Astrocyte of the spinal cord (primary cell): ENCODE measurements at regions not wholly inside any gene's neighbourhood (a gene's known extent, or its start where the extent isn't known, plus 50 kb on each side); places are given as distances from the start of the nearest gene placed in this dataset.
"Not testable (repeated sequence)": the region's sequence is repeated elsewhere in the genome, so short reads cannot be mapped to it uniquely, and the experiment has no call there.

Experiments
- DNase-seq: peaks from one replicate; pipeline ENCODE4 v3.0.0; 2011; ENCODE audit warnings: low read depth, low spot score
- H3K4me3 ChIP-seq: 2 replicates; pipeline ENCODE4 v1.5.1; 2011; ENCODE audit warnings: low read depth, mild to moderate bottlenecking, low read length, moderate library complexity
- in situ Hi-C: cut with HindIII; loops from 2 replicates; pipeline ENCODE4 v1.10.0; 2017; ENCODE audit warnings: low sequenced_read_pairs
- TF ChIP-seq, protein P1 (sequence below): IDR thresholded peaks from 2 replicates; pipeline ENCODE4 v1.5.1; 2012; ENCODE audit warnings: low read depth, mild to moderate bottlenecking, low read length, inconsistent platforms

DNA sequence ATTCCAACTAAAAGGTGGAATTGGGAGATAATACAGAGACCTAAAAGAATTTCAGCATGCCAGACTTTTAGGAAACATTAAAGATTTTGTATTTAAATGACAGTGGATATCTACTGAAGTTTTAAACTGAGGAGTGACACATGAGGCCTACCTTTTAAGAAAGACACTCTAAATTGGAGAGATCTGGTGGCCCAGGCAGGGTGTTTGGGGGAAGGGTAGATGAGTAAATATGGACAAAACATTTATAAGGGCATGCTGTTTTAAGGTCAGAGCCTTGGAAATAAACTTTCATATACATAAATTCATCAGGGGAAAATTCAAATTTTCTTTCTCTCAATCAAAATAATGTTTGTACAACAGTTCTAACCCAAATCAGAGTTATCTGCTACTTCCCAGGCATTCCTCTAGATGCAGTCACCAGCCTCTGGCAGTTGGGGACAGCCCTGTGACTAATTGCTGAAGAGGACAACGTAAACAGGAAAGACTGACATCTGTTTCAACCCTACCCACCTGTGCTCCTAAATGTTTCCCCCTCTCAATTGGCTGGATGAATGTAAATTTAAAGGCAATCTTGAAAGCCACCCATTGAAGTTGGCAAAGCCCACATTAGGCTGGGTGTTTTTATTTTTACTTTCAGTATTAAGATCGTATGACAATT is 1646.9 kb upstream of the ADGRL3 start:
- in situ Hi-C loops = no loop called here
- no peak overlapping the region for H3K4me3 ChIP-seq
- DNase-seq = no peak
- TF ChIP-seq, protein P1, sequence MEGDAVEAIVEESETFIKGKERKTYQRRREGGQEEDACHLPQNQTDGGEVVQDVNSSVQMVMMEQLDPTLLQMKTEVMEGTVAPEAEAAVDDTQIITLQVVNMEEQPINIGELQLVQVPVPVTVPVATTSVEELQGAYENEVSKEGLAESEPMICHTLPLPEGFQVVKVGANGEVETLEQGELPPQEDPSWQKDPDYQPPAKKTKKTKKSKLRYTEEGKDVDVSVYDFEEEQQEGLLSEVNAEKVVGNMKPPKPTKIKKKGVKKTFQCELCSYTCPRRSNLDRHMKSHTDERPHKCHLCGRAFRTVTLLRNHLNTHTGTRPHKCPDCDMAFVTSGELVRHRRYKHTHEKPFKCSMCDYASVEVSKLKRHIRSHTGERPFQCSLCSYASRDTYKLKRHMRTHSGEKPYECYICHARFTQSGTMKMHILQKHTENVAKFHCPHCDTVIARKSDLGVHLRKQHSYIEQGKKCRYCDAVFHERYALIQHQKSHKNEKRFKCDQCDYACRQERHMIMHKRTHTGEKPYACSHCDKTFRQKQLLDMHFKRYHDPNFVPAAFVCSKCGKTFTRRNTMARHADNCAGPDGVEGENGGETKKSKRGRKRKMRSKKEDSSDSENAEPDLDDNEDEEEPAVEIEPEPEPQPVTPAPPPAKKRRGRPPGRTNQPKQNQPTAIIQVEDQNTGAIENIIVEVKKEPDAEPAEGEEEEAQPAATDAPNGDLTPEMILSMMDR = no peak

DNA sequence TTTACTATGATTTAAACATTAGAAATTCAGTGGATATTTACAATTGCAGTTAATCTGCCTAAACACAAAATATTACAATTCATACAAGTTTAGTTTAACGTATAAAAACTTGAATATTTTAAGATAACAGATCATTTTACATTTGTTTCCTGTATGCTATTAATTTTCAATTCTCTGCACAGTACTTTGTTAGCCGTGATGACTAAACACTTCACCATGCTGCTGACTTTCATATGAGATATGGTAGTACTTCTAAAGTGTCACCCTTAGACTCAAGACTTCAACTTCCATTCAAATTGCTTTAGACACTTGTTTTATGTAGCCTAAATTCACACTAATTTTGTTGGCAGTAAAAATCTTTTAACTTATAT is 1646.4 kb upstream of the ADGRL3 start:
- DNase-seq = peak; percentile 67
- in situ Hi-C loops = no loop called here
- no peak overlapping the region for H3K4me3 ChIP-seq
- TF ChIP-seq, protein P1 = no peak

DNA sequence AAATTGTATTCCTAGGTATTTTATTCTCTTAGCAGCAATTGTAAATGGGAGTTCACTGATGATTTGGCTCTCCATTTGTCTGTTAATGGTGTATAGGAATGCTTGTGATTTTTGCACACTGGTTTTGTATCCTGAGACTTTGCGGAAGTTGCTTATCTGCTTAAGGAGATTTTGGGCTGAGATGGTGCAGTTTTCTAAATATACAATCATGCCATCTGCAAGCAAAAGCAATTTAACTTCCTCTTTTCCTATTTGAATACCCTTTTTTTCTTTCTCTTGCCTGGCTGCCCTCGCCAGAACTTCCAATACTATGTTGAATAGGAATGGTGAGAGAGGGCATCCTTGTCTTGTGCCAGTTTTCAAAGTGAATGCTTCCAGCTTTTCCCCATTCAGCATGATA is 1643.9 kb upstream of the ADGRL3 start:
- DNase-seq, in situ Hi-C loops, H3K4me3 ChIP-seq: not testable (repeated sequence)

DNA sequence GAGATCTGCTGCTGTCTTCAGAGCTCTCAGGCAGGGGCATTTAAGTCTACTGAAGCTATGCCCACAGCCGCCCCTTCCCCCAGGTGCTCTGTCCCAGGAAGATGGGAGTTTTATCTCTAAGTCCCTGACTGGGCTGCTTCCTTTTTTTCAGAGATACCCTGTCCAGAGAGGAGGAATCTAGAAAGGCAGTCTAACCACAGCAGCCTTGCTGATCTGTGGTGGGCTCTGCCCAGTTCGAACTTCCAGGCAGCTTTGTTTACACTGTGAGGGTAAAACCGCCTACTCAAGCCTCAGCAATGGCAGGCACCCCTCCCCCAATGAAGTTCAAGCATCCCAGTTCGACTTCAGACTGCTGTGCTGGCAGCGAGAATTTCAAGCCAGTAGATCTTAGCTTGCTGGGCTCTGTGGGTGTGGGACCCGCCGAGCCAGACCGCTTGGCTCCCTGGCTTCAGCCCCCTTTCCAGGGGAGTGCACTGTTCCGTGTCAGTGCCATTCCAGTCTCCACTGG is 1639.9 kb upstream of the ADGRL3 start:
- H3K4me3 ChIP-seq, DNase-seq, in situ Hi-C loops: not testable (repeated sequence)

DNA sequence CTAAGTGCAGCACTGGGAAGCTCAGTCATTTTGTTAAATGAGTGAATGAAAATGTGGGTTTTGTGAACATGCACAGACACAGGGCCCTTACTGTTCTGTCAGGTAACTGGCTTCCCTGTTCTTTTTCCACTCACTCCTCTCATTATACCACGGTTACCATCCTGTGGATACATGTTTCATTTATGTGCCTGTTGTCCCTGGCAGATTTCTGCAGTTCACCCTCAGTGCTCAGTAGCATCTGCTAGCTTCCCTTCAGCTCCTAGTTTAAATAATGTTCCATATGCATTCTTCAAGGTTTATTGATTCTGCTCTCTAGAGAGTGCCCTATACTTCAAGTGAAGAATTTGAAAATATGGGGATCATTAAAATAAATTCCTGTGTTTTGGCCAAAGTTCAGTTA is 1634.3 kb upstream of the ADGRL3 start:
- TF ChIP-seq, protein P1 = no peak
- DNase-seq = no peak
- in situ Hi-C loops = no loop called here
- no peak overlapping the region for H3K4me3 ChIP-seq

DNA sequence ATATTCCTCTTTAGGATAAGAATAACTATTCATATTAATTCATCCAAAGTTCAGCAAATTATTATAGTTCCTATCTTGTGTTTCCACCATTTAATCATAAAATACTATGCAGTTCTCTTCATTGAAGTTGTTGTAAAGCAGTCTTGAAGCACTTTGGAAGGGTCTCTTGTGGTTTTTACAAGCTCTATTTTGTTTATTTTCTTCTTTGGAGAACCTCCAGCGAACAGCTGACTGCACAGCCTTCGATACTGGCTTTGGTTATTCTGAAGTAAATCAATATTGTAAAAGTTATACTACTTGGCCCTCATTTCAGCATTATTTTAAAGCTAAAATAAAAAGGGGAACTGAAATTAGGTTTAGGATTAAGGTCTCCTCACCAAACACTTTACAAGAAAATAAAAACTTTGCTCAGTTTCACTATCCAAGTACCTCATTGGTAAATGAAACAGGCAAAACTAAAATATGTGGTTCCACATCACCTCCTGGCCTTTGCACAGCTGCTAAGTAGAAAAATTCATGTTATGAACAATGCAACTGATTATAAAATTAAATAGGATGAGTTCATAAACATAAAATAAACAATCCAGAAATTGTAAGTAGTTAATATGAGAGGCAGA is 1629.2 kb upstream of the ADGRL3 start:
- no peak overlapping the region for H3K4me3 ChIP-seq
- in situ Hi-C loops = no loop called here
- TF ChIP-seq, protein P1 = no peak
- no peak for DNase-seq

DNA sequence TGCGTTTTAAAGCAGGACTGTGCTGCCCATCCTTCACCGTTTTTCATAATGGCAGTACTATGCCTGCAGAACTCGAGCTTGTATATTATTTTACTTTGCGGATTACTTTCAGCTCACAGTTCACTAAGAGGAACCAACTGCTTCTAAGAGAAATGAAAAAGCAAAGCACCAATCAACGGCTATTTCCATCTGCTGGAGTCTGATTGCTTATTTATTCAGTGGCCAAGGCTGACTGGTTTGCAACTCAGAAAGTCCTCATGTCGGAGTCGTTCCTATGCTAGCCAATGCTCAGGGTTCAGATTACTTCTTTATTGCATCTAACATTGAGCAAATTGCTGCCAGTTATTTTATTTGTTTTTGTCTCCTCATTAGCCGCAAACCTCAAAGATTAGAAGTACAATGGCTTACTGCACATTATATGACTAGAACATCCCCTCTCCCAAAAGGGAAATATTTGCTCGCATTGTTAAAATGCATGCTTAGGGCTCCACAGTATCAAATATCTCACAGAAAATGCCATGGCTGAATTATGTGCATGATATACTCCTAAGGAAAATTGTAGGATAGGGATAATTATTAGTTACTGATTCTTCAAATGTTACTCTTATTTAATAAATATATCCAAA is 1628.2 kb upstream of the ADGRL3 start:
- TF ChIP-seq, protein P1 = no peak
- in situ Hi-C loops = no loop called here
- DNase-seq = no peak
- H3K4me3 ChIP-seq = no peak overlapping the region
